Uterus (tissue), 3 donors: ENCODE measurements at regions not wholly inside any gene's neighbourhood (a gene's known extent, or its start where the extent isn't known, plus 50 kb on each side); places are given as distances from the start of the nearest gene placed in this dataset.

Experiments used
- DNase-seq, 2 donors: peaks; one replicate each; pipeline ENCODE4 v3.0.0-alpha.2; 2019 to 2020
- H3K27ac ChIP-seq, 2 donors: fragments of 200-600 bp; sonication (generic); 1 replicate in 1 of 2; 2 replicates in 1 of 2; pipeline ENCODE4 v1.5.1; 2016 to 2018
- H3K27me3 ChIP-seq, 2 donors: fragments of 200-600 bp; sonication (generic); one replicate each; pipeline ENCODE4 v1.5.1; 2018 to 2019; ENCODE audit warnings: control low read depth in 1 of 2
- H3K36me3 ChIP-seq, 2 donors: fragments of 200-600 bp; sonication (generic); one replicate each; pipeline ENCODE4 v1.5.1; 2019; ENCODE audit warnings: control low read depth in 1 of 2
- H3K4me1 ChIP-seq, 2 donors: fragments of 200-600 bp; sonication (generic); one replicate each; pipeline ENCODE4 v1.5.1; 2018 to 2019; ENCODE audit warnings: control low read depth in 1 of 2
- H3K4me3 ChIP-seq, 2 donors: fragments of 200-600 bp; sonication (generic); 1 replicate in 1 of 2; 2 replicates in 1 of 2; pipeline ENCODE4 v1.5.1; 2018 to 2019; ENCODE audit warnings: mild to moderate bottlenecking in 1 of 2
- H3K9me3 ChIP-seq, 2 donors: fragments of 200-600 bp; sonication (generic); one replicate each; pipeline ENCODE4 v1.5.1; 2019; ENCODE audit warnings: control low read depth in 1 of 2
- POLR2A ChIP-seq, 2 donors: fragments of 450-650 bp; IDR thresholded peaks; one replicate each; pipeline ENCODE4 v1.6.1; 2016; ENCODE audit warnings: antibody characterized with exemption in 2 of 2, mild to moderate bottlenecking in 1 of 2, moderate library complexity in 1 of 2
- intact Hi-C: fragments of 100-400 bp; cut with DNase I; formaldehyde crosslinking; loops from one replicate; pipeline ENCODE4 v1.15.1; 2023; ENCODE audit warnings: low total_unique reads
- TF ChIP-seq, protein P1 (sequence below), 4 experiments: fragments of 200-600 bp in 2 of 4; fragments of 450-650 bp in 2 of 4; sonication (generic) in 2 of 4; IDR thresholded peaks; one replicate each; pipeline ENCODE4 v1.5.1; 2016 to 2019; ENCODE audit warnings: antibody characterized with exemption in 4 of 4, mild to moderate bottlenecking in 2 of 4, moderate library complexity in 1 of 4
- donor health status: DM: yes; HTN: yes; CAD: no.

DNA sequence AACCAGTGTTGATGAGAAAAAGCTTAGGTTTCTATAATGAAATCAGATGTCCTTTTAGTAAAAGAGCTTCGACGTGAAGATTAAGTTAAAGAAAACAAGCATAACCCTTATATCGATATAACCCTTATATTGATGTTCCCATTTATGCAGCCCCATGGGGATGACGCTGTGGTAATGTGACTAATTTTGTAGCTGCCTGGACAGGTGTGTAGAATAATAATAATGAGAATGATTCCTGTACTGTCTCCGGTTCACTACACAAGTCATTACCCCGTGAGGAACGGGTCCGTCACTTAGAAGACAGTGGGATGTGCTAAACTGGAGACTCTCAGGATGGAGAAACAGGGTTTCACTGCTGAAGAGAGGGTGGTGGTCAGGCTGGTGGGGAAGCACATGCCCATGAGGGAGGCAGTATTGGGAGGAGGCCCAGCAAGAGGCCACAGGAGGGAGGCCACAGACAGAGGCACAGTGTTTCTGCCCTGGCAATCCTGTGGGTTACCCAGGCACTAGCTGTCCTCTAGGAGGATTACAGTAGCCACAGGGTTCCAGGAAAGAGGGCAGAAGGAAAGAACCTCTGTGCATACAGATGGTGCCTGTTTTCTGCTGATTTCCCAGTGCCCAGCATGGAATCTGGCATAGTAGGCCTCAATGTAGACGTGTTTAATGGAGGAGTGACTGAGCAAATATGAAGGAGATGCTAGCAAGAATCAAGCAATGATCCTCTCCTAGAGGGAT is 191.1 kb upstream of the TSC22D2 start:
- H3K9me3 ChIP-seq, result no peaks in the 10 kb centered on the region
- no peak overlapping the region for H3K27ac ChIP-seq
- no peak overlapping the region for H3K4me3 ChIP-seq
- DNase-seq, result no peak
- H3K27me3 ChIP-seq, result no peaks in the 10 kb centered on the region
- no peak for TF ChIP-seq POLR2A (IDR thresholded peaks at IDR 0.05)
- TF ChIP-seq, protein P1, sequence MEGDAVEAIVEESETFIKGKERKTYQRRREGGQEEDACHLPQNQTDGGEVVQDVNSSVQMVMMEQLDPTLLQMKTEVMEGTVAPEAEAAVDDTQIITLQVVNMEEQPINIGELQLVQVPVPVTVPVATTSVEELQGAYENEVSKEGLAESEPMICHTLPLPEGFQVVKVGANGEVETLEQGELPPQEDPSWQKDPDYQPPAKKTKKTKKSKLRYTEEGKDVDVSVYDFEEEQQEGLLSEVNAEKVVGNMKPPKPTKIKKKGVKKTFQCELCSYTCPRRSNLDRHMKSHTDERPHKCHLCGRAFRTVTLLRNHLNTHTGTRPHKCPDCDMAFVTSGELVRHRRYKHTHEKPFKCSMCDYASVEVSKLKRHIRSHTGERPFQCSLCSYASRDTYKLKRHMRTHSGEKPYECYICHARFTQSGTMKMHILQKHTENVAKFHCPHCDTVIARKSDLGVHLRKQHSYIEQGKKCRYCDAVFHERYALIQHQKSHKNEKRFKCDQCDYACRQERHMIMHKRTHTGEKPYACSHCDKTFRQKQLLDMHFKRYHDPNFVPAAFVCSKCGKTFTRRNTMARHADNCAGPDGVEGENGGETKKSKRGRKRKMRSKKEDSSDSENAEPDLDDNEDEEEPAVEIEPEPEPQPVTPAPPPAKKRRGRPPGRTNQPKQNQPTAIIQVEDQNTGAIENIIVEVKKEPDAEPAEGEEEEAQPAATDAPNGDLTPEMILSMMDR (IDR thresholded peaks at IDR 0.05), result no peak
- H3K4me1 ChIP-seq, result no peaks in the 10 kb centered on the region
- intact Hi-C loops, result no loop called here
- no peaks in the 10 kb centered on the region for H3K36me3 ChIP-seq

- Histone ChIP-seq H3K4me3 (no peak overlapping the region), H3K9me3 (no peaks in the 10 kb centered on the region), H3K4me1 (no peaks in the 10 kb centered on the region), H3K27me3 (no peaks in the 10 kb centered on the region), H3K27ac (no peak overlapping the region), H3K36me3 (no peaks in the 10 kb centered on the region)
- TF ChIP-seq, protein P1 (IDR thresholded peaks at IDR 0.05), result no peak
- no peak for TF ChIP-seq POLR2A (IDR thresholded peaks at IDR 0.05)
- no peak for DNase-seq
- intact Hi-C loops, result no loop called here
Measured at GRCh38 chr3:150216041-150216811, 191.9 kb upstream of the TSC22D2 start.

- no peak for DNase-seq
- H3K27ac ChIP-seq, result no peak overlapping the region
Measured at GRCh38 chr3:150215616-150216015, 192.5 kb upstream of the TSC22D2 start.

GRCh38 chr3:150213577-150213976 is 194.5 kb upstream of the TSC22D2 start:
- intact Hi-C loops, result no loop called here
- TF ChIP-seq, protein P1 (IDR thresholded peaks at IDR 0.05), result no peak
- no peak for TF ChIP-seq POLR2A (IDR thresholded peaks at IDR 0.05)
- H3K4me1 ChIP-seq, result no peaks in the 10 kb centered on the region
- no peaks in the 10 kb centered on the region for H3K36me3 ChIP-seq
- no peak overlapping the region for H3K4me3 ChIP-seq
- H3K27me3 ChIP-seq, result no peaks in the 10 kb centered on the region
- no peak for DNase-seq
- H3K27ac ChIP-seq, result no peak overlapping the region
- H3K9me3 ChIP-seq, result no peaks in the 10 kb centered on the region

More at GRCh38 chr3:150215616-150216015, 192.5 kb upstream of the TSC22D2 start:
- TF ChIP-seq, protein P1 (IDR thresholded peaks at IDR 0.05), result no peak
- TF ChIP-seq POLR2A (IDR thresholded peaks at IDR 0.05), result no peak
- H3K9me3 ChIP-seq, result no peaks in the 10 kb centered on the region
- no peaks in the 10 kb centered on the region for H3K4me1 ChIP-seq
- intact Hi-C loops, result no loop called here
- H3K36me3 ChIP-seq, result no peaks in the 10 kb centered on the region
- H3K27me3 ChIP-seq, result no peaks in the 10 kb centered on the region
- no peak overlapping the region for H3K4me3 ChIP-seq

DNA sequence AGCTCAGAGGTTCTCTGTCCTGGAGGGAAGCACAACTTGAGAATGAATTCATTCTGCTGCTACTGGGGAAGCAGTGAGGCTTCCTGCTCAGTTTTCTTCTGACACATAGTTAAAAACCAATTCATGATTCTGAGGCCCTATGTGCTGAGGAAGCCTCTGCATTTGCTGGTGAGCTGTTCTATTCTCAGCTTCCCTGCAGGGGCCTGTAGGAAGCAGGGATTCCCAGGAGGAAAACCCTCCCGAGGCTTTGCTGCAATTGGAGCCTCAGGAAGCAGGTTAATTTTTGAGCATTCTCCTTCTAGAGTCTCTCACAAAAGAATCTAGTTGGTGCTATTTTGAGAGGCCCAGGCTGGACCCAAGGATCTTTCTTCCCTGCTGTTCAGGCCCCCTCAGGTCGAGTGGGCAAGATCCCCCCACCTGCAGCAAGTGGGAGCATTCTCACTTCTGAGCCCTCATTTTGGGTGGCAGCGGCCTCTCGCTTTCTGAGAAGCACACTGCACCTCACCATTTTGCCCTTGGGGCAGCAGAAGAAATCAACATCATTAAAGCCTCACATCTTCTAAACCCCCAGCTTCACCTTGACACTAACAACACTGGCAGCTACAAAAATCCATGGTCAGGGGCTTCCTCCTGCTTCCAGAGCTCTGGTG is 197.5 kb upstream of the TSC22D2 start:
- H3K27me3 ChIP-seq, result no peaks in the 10 kb centered on the region
- no peaks in the 10 kb centered on the region for H3K9me3 ChIP-seq
- DNase-seq, result no peak
- H3K4me1 ChIP-seq, result no peaks in the 10 kb centered on the region
- H3K27ac ChIP-seq, result no peak overlapping the region
- H3K36me3 ChIP-seq, result no peaks in the 10 kb centered on the region
- TF ChIP-seq, protein P1 (IDR thresholded peaks at IDR 0.05), result no peak
- no peak for TF ChIP-seq POLR2A (IDR thresholded peaks at IDR 0.05)
- intact Hi-C loops, result no loop called here
- H3K4me3 ChIP-seq, result no peak overlapping the region
